SK-N-DZ (cell line): ENCODE measurements at regions not wholly inside any gene's neighbourhood (a gene's known extent, or its start where the extent isn't known, plus 50 kb on each side); places are given as distances from the start of the nearest gene placed in this dataset.
"Not testable (repeated sequence)": the region's sequence is repeated elsewhere in the genome, so short reads cannot be mapped to it uniquely, and the experiment has no call there.

Source experiments
- DNase-seq: peaks from one replicate; pipeline ENCODE4 v3.0.0-alpha.2; 2015; ENCODE audit warnings: low spot score

- DNase-seq = no peak
Observed at GRCh38 chr13:55001881-55002280, 1973.3 kb downstream of the OLFM4 start.

GRCh38 chr13:55007681-55008080 lies 1979.1 kb downstream of the OLFM4 start:
- no peak for DNase-seq

GRCh38 chr13:55013051-55013450 lies 1984.4 kb downstream of the OLFM4 start:
- DNase-seq = no peak

- no peak for DNase-seq
Observed at GRCh38 chr13:55029280-55029679, 2000.7 kb downstream of the OLFM4 start.

- no peak for DNase-seq
Observed at GRCh38 chr13:55038230-55038629, 2009.6 kb downstream of the OLFM4 start.

GRCh38 chr13:55053891-55054550 lies 2025.4 kb downstream of the OLFM4 start:
- DNase-seq = not testable (repeated sequence)

- not testable (repeated sequence) for DNase-seq
Observed at GRCh38 chr13:55055666-55056065, 2027.1 kb downstream of the OLFM4 start.

GRCh38 chr13:55062662-55063061 lies 2034.0 kb downstream of the OLFM4 start:
- no peak for DNase-seq

- DNase-seq = no peak
Observed at GRCh38 chr13:55067946-55068345, 2039.3 kb downstream of the OLFM4 start.

- no peak for DNase-seq
Observed at GRCh38 chr13:55069746-55070145, 2041.1 kb downstream of the OLFM4 start.

- DNase-seq = no peak
Observed at GRCh38 chr13:55073000-55073399, 2044.4 kb downstream of the OLFM4 start.

GRCh38 chr13:55084630-55085029 lies 2056.0 kb downstream of the OLFM4 start:
- no peak for DNase-seq

GRCh38 chr13:55087085-55087484 lies 2053.6 kb upstream of the PRR20A start:
- DNase-seq = no peak

GRCh38 chr13:55090612-55091011 lies 2050.1 kb upstream of the PRR20A start:
- DNase-seq = no peak

- DNase-seq = no peak
Observed at GRCh38 chr13:55091172-55091571, 2049.5 kb upstream of the PRR20A start.

GRCh38 chr13:55106509-55106908 lies 2034.2 kb upstream of the PRR20A start:
- no peak for DNase-seq

GRCh38 chr13:55120631-55121030 lies 2020.1 kb upstream of the PRR20A start:
- no peak for DNase-seq

- no peak for DNase-seq
Observed at GRCh38 chr13:55155046-55155445, 1985.7 kb upstream of the PRR20A start.

- no peak for DNase-seq
Observed at GRCh38 chr13:55159765-55160164, 1981.0 kb upstream of the PRR20A start.

- DNase-seq = no peak
Observed at GRCh38 chr13:55160867-55161266, 1979.9 kb upstream of the PRR20A start.

- DNase-seq = not testable (repeated sequence)
Observed at GRCh38 chr13:55178582-55178981, 1962.1 kb upstream of the PRR20A start.

- no peak for DNase-seq
Observed at GRCh38 chr13:55190996-55191395, 1949.7 kb upstream of the PRR20A start.

- DNase-seq = peak; percentile 3
Observed at GRCh38 chr13:55199134-55199533, 1941.6 kb upstream of the PRR20A start.

GRCh38 chr13:55214841-55215345 lies 1925.8 kb upstream of the PRR20A start:
- no peak for DNase-seq
